NCI-H2171 treated with DMSO at 0.1 percent for 48 hours (cell line): ENCODE measurements at regions not wholly inside any gene's neighbourhood (a gene's known extent, or its start where the extent isn't known, plus 50 kb on each side); places are given as distances from the start of the nearest gene placed in this dataset.

Source experiments
- DNase-seq: peaks from one replicate; lab custom pipeline; 2025; lab: John Stamatoyannopoulos, UW

DNA sequence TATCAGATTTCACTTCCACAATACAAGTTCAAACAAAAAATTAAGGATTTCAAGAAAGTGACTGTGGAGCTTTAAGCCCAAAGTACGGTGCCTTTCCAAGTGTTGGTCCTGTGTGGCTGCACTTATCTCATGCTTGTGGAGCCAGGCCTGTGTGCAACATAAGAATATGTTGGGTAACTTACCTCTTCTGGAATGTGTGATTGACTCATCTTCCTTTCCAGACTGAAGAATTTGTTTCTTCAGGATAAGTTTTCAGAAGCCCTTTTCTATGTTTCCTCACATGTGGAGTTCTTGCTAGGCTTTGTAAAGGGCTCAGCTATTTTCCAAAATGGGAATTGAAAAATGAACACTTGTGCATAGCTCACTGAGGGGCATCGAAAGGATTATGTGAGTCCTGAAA lies 485.1 kb upstream of the PAPPA start:
- no peak for DNase-seq

DNA sequence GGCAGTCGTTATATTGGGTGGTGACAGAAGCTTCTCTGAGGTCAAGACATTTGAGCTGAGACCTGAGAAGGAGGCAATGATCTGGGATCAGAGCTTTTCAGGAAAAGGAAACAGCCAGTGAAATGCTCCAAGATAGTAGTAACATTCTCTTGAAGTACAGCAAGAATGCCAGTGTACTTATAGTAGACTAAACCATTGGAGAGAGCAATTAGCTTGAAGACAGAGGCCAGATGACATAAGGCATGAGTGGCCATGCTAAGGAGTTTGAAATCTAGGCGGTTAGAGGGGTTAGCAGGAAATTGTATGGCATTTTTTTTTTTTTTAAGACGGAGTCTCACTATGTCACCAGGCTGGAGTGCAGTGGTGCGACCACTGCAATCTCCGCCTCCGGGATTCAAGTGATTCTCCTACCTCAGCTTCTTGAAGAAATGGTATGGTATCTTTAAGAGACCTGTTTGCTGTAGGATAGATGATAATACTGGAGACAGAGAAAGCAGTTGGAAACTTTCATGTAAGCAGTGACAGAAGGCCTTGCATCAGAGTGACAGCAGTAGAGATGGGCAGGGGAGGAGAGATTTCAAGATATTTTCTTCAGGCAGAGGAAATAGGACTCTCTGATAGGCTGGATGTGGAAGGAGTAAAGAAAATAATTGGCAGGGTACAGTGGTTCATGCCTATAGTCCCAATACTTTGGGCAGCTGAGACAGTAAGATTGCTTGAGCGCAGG lies 482.2 kb upstream of the PAPPA start:
- no peak for DNase-seq

DNA sequence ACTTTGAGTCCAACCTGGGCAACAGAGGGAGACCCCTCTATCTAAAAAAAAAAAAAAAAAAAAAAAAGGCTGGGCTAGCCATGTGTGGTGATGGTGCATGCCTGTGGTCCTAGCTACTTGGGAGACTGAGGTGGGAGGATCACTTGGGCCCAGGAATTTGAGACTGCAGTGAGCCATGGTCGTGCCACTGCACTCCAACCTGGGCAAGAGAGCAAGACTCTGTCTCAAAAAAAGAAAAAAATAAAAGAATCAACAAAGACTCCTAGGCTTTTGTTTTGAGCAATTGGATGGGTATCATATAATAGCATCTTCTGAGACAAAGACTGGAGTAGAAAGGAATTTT lies 481.7 kb upstream of the PAPPA start:
- DNase-seq: no peak

DNA sequence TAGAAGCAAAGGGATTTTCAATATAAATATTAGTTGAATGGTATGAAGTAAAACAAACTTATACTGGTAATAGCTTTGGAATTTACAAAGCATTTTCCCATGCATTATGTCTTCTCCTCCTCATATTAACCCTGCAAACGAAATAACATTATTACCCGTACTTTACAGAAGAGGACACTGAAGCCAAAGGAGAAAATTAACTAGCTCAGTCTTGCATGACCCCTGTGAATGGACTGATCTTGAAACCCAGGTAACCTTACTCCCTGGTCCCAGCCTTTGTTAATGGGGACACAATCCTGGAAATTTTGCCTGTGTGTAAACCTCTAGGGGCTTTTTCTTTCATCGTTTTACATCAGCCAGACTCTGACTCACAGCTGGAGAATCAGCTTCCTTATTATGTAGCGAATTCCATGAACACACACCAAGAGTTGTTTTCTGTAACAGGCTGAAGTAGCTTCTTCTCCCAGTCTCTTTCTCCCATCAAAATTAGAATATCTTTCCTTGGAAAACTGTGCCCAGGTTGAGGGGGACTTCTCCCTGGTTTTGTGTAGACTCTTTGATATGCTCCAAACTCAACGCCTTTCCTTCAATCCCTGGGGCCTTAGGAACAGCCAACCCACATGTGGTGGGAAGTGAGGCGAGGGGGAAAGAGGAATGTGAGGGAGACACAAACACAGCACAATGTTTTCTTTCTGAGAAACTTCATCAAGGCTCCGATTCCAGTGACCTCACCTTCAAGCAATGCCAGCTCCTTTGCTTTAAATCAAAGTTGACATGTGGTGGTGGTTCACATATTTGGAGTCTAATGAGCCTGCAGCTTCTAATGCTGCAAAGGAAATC lies 480.9 kb upstream of the PAPPA start:
- no peak for DNase-seq

DNA sequence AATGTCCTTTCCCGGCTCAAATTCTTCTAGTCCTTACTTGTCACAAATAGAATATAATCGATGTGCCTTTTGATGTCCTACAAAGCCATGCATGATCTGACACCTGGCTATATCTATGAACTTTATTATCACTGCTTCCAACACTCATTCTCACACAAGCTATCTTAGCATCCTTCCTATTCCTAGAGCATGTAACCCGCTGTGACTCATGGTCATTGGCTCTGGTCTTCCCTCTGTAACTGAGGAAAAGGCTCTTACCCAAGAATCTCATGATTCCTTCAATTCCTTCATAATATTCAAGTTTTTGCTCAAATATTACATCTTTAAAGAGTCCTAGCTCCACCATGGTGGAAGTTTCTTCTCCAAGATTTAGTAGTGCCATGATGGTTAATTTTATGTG lies 480.0 kb upstream of the PAPPA start:
- DNase-seq: no peak

- no peak for DNase-seq
These were observed 479.5 kb upstream of the PAPPA start for GRCh38 chr9:115674091-115674490.

- DNase-seq: no peak
These were observed 477.8 kb upstream of the PAPPA start for GRCh38 chr9:115675834-115676233.

DNA sequence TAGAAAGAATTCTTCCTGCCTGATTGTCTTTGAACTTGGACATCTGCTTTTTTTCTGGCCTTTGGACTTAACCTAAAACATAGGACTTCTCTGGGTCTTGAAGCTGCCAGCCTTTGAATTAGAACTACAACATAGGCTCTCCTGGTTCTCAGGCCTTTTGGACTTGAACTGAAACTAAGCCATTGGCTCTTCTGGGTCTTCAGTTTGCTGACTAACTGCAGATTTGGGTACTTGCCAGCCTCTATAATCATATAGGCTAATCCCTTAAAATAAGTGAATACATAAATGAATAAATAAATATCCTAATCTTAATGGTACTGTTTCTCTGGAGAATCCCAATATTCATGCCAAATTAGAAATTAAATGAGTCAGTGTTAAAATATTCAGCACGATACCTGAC lies 473.4 kb upstream of the PAPPA start:
- no peak for DNase-seq

DNA sequence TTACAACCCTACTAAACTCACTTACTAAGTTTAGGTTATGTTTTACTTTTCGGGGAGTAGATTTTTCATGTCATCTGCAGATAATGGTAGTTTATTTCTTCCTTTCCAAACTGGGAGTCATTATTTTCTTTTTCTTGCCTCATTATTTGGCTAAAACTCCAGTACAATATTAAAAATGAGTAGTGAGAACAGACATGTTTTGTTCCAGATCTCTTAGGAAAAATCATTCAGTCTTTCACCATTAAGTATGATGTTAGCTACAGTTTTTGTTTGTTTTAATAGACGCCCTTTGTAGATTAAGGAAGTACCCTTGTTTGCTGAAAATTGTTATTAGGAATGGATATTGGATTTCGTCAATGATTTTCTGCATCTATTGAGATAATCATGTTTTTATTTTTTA lies 472.0 kb upstream of the PAPPA start:
- no peak for DNase-seq

GRCh38 chr9:115686069-115686468 lies 467.5 kb upstream of the PAPPA start:
- DNase-seq: no peak

DNA sequence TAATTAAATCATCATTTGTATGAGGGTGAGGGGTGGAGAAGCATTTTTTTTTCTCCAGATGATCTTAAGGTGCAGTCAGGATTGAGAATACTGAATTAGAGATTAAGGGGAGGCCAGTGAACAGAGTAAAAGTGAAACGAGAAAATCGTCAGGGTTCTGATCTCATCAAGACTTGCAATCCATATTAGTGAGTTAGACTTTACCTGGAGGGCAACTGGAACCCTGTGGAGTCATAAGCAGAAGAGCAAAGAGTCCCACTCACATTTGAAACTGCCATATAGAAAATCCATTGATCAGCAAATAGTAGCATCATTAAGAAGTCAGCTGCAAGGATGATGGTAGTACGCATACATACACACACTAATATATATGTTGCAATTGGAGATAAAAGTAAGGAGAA lies 466.2 kb upstream of the PAPPA start:
- DNase-seq: no peak

- DNase-seq: no peak
These were observed 464.3 kb upstream of the PAPPA start for GRCh38 chr9:115689331-115689730.

GRCh38 chr9:115690786-115691496 lies 462.6 kb upstream of the PAPPA start:
- no peak for DNase-seq

DNA sequence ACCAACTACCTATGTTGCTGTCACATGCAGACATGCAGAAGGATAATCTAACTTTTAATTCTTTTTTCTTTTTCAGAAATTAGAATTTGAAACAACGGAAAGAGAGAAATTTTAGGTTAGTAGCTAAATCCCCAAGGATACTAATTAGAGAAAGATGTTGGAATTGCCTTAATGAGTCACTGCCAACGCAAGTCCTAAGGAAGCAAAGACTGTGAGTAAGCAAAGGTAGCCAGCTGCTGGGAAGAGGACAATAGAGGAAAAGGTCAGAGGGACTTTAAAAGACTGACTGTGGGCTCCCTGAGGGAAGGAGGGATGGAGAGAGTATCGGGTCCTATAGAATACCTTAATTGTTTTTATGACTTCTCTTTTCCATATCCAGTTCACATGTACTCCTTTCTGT lies 461.9 kb upstream of the PAPPA start:
- DNase-seq: no peak

- peak; percentile 20 for DNase-seq
These were observed 460.7 kb upstream of the PAPPA start for GRCh38 chr9:115692868-115693267.

- DNase-seq: no peak
These were observed 459.6 kb upstream of the PAPPA start for GRCh38 chr9:115694014-115694413.

GRCh38 chr9:115694991-115695390 lies 458.6 kb upstream of the PAPPA start:
- no peak for DNase-seq

DNA sequence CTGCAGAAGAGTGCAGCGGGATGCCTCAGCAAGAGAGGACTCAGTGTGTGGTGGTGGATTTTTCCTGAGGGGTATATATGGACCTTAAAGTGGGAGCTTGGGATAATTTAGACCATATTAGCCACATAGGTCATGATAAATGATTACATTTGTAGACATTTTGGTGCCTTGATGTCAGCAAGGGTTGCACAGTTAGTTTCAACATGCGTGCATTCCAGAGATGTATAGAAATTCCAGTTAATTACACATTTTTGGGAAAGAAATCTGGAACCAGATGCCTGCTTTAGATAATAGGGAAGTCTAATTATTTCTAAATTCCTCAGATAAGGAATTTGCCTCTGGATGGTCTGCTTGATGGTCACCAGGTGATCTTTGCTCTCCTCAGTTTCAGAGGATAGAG lies 440.6 kb upstream of the PAPPA start:
- DNase-seq: no peak

GRCh38 chr9:115715666-115716065 lies 437.9 kb upstream of the PAPPA start:
- no peak for DNase-seq

DNA sequence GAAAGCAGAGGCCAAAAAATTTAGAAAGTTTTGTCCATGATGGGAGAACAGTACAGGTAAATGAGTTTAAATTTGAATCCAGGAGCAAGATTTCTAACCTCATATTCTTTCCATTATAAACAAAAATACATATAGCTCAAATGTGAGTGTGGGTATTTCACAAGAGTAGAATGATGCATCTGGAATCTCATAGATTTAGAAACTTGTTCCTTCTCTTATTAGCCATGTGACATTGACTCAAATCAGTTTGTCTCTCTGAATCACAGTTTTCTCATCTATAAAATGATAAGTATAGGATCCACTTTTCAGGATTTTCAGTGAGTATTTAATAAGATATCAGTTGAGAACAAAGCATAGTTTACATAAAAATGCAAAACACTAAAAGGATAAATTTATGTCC lies 436.3 kb upstream of the PAPPA start:
- DNase-seq: no peak

GRCh38 chr9:115717711-115718173 lies 435.8 kb upstream of the PAPPA start:
- no peak for DNase-seq

DNA sequence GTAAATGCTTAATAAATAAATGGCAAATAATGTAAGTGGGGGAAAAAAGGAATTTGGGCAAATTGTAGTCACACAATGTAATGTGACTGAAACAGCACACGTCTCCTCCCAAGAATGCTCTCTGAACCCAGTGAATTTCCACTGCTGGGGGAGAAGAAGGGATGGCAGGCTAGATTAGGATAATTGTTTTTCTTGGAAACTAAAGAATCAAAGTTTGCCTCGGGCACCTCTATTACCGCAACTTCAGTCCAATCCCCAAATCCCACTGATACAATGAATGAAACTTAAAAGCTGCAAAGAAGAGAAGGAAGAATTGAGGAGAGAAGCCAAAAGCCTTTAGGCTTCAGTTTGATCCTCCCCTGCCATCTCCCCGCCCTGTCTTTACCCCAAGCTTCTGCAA lies 423.2 kb upstream of the PAPPA start:
- DNase-seq: no peak

- no peak for DNase-seq
These were observed 422.7 kb upstream of the PAPPA start for GRCh38 chr9:115730845-115731244.
